Left forelimb (tissue), 1 donor: ENCODE measurements at regions not wholly inside any gene's neighbourhood (a gene's known extent, or its start where the extent isn't known, plus 50 kb on each side); places are given as distances from the start of the nearest gene placed in this dataset.

Source experiments
- DNase-seq: peaks from one replicate; pipeline ENCODE4 v3.0.0-alpha.2; 2018; ENCODE audit warnings: low spot score

GRCh38 chr18:24786027-24786426 is 325.6 kb downstream of the HRH4 start:
- DNase-seq, result no peak

GRCh38 chr18:24790347-24790746 is 329.9 kb downstream of the HRH4 start:
- no peak for DNase-seq

- DNase-seq, result no peak
Observed at GRCh38 chr18:24791751-24792545, 331.5 kb downstream of the HRH4 start.

- DNase-seq, result no peak
Observed at GRCh38 chr18:24793742-24794141, 333.3 kb downstream of the HRH4 start.

GRCh38 chr18:24795129-24795528 is 334.7 kb downstream of the HRH4 start:
- no peak for DNase-seq

GRCh38 chr18:24797981-24798380 is 337.5 kb downstream of the HRH4 start:
- no peak for DNase-seq

- no peak for DNase-seq
Observed at GRCh38 chr18:24799176-24799575, 338.7 kb downstream of the HRH4 start.

GRCh38 chr18:24799720-24800119 is 339.3 kb downstream of the HRH4 start:
- DNase-seq, result no peak

GRCh38 chr18:24801001-24801400 is 340.6 kb downstream of the HRH4 start:
- DNase-seq, result no peak

GRCh38 chr18:24802456-24802855 is 342.0 kb downstream of the HRH4 start:
- no peak for DNase-seq

GRCh38 chr18:24805156-24805555 is 344.7 kb downstream of the HRH4 start:
- DNase-seq, result no peak

GRCh38 chr18:24809173-24809950 is 348.9 kb downstream of the HRH4 start:
- DNase-seq, result no peak

- no peak for DNase-seq
Observed at GRCh38 chr18:24810561-24811305, 350.3 kb downstream of the HRH4 start.

GRCh38 chr18:24811950-24812681 is 351.7 kb downstream of the HRH4 start:
- DNase-seq, result peak; percentile 70

- no peak for DNase-seq
Observed at GRCh38 chr18:24814521-24814920, 354.1 kb downstream of the HRH4 start.

GRCh38 chr18:24817150-24817549 is 356.7 kb downstream of the HRH4 start:
- DNase-seq, result no peak

GRCh38 chr18:24817587-24818371 is 357.3 kb downstream of the HRH4 start:
- no peak for DNase-seq

- DNase-seq, result no peak
Observed at GRCh38 chr18:24818441-24818840, 358.0 kb downstream of the HRH4 start.

- DNase-seq, result no peak
Observed at GRCh38 chr18:24819141-24819890, 358.9 kb downstream of the HRH4 start.

- DNase-seq, result no peak
Observed at GRCh38 chr18:24825397-24825796, 365.0 kb downstream of the HRH4 start.
